Stimulated activated CD4-positive, alpha-beta T cell treated with anti-CD3 and anti-CD28 coated beads, Interleukin-4, amount 100 ng/mL, for 1 hour (primary cell): ENCODE measurements at regions not wholly inside any gene's neighbourhood (a gene's known extent, or its start where the extent isn't known, plus 50 kb on each side); places are given as distances from the start of the nearest gene placed in this dataset.

Experiments
- DNase-seq: peaks from one replicate; pipeline ENCODE4 v3.0.0-alpha.2; 2020

DNA sequence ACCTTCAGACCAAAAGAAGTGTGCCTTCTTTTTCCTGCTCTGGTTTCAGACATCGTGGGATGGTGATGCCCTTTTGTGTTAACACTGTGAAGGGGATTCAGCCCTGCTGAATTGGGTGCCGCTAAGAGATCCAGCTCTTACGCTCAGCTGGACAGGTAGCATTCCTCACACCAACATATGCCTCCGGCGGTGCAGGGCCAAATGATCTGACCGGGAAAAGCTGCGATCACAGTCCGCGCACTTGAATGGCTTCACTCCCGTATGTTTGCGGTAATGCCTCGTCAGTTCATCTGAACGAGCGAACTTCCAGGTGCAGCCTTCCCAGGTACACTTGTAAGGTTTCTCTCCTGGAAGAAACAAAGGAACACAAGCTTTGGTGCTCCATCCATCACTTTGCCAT lies 438.9 kb downstream of the KLF12 start:
- no peak for DNase-seq

DNA sequence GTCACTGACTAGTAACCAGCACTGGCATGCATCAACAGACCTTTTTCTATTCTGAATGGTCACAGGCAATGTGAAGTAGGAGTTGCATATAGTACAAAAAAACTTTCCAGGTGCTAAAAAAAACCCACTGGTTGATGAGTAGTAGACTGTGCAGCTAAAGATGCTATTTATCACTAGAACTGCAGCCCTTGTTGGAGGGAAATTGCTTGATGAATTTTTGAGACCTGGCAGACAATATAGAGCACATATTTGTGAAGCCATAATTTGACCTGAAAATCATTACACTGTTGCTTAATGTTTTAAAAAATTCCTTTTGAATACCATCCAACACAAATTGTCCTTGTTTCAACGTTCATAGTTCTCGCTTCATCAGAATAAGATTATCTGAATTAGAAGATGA lies 441.0 kb downstream of the KLF12 start:
- DNase-seq = no peak

DNA sequence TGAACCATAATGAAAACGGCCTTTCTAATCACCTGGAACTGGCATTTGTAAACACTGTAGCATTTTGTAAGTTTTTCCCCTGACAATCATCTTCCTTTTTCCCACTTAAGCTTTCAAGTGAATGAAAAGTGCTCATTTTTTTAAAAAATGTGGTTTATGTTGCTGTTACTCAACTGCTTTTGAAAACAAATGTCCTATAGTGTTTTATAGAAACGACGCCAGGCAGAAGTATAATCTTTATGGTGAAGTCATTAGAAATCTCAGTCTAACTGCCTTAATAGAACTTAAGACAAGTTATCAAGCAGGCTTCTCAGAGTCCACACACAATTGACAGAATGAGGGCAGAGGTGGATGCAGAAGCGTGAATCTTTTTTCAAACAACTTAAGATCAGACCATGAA lies 442.3 kb downstream of the KLF12 start:
- no peak for DNase-seq

DNA sequence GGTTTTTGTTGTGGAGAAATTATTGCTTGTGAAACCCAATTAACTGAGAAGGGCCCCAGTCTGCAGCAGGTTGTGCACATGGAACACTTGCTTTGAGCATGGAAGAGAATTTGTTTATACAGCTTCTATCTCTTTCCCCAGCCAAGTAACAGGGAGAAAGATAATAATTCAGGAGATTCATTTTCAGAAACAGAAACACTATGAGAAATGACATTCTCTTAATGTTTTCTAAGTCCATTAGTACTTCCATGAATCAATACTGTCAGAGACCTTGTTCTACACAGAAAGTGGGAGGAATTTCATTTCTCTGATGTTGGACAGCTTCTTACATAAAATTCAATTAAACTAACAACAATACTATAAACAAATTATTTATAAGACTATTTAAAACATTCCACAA lies 446.3 kb downstream of the KLF12 start:
- no peak for DNase-seq

DNA sequence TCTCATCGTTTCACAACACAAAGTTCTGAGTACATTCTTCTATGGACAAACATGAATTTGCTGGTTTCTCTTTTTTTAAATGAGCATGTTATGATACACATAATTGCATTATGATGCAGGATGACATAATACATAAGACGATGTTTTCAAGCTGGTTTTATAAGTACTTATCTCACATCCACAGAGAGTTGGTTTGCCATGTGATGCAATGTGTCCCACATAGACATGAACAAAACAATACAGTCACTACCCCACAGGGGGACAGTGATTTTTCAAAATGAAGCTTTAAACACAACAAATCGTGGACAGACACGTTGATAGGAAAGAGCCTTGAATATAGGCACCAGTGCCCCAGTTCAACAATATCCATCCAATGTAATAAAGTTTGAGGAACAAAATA lies 447.1 kb downstream of the KLF12 start:
- DNase-seq = no peak

DNA sequence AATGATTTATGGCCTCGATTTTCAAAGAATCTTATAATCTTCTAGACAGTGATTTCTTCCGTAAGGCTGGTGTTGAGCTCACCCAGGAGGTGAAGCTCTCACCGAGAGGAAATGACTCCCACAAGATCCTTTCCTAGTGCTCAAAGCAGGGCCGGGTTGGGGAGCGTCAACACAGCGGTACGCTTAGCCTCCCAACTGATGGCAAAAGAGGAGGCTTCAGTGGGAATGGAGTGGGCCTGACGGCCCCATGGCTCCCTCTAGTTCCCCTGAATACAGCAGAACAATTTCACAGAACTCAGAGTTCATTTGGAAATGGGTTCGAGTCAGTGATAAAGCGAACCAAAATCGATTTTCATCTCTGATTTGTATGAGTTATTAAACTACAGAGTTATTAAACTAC lies 449.5 kb downstream of the KLF12 start:
- DNase-seq = no peak

DNA sequence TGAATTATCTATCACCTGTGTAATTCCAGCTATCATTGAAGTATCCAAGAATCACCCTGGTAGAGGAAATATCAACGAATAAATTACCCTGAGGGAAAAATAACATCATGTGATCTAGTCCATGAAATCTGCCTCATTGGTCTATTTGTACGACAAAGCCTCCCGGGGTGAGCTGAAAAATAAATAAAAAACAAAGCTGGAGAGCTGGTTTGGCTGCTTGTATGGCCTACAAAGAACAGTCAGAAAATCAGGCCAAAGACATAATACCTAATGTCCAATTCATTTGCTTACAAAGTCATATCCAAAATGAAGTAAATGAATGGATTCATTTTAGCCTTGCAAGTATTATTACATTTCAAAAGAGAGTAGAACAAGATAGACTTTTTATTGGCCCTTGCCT lies 449.9 kb downstream of the KLF12 start:
- no peak for DNase-seq

DNA sequence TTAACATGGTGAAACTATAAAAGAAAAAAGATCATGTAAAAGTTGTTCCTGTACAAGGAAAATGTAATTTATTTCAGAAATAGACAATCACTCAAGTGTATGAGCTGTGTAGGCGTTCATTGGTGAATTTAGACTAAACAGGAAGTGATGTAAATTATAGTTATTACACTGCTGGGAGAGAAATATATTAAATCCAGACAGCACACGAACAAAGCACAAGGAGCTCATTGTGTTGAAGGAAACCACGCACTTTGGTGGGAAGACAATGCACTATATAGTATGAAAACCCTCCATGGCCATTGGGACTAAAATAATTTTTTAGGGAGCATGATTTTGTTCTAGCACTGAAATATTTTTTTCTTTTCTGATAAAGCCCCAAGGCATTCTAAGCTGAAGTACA lies 450.5 kb downstream of the KLF12 start:
- DNase-seq = no peak

DNA sequence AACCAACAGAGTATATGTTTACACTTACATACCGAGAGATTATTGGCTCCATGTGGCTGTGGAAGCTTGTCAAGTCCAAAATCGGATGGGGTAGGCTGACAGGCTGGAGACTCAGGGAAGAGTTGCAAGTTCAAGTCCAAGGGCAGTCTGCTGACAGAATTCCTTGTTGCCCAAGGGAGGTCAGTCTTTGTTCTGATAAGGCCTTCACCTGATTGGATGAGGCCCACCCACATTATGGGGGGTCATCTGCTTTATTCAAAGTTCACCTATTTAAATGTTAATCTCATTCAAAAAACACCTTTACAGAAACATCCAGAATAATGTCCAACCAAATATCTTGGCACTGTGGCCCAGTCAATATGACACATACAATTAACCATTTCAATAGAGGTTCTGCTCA lies 452.4 kb downstream of the KLF12 start:
- DNase-seq = no peak

DNA sequence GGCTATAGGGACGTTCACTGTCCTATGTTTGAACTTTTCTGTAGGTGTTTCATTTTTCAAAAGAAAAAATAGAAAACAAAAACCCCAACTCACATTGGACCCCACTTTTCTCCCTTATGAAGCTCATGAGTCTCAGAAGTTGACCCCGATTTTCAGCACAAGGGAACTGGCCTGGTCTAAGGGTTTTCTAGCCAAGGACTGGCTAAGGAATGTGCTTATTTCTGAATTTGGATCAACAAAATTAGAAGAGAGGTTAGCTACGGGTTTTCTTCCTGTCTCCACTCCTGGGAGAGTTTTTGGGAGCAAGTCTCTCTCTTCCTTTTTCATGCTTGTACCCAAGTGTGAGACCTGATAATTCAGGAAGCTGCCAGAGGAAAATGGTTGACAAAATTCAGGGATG lies 453.2 kb downstream of the KLF12 start:
- DNase-seq = no peak

DNA sequence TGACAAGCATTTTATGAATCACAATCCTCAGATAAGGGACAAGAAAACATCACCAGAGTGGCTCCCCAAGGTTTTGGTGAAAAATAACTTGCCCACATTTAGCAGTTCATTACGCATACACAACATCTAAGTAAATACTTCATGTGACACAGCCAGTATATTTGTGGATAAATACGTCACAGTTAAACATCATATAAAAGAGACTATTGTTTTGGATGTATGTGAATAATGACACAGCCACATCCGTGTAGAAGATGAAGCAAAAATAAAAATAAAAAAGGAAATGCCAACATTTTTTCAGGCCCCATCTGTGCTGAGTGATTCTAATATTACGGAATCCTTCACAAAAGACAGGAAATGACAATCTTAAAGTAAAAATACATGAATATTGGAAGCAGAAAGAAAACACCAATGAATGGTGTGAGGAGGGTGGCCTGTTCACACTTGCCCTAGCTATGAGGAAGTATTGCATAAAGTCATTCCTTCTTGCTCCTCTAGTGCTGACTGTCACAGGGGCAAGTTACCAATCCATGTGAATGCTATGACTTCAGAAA lies 457.1 kb downstream of the KLF12 start:
- DNase-seq = no peak

DNA sequence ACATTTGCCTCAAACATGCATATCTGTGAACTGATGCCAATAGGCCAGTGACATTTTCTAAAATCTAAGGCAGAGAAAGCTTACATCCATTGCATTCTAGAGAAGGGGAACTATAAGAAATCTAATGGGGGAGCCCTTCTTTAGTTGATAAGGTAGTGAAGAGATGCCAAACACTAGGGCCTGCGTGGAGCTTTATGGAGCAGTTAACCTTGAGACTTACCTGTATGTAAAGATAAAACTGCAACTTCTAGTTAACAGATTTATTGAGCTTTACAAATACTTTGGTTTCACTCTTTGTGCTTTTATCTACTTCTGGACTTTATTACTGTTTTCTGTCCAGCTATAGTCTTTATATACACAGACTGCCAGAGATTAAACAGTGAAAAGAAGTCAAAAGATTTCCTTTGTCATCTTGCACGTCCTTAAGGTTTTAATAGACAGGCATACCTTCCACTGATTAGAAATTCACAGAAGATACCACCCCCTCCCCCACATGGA lies 457.6 kb downstream of the KLF12 start:
- DNase-seq = no peak

DNA sequence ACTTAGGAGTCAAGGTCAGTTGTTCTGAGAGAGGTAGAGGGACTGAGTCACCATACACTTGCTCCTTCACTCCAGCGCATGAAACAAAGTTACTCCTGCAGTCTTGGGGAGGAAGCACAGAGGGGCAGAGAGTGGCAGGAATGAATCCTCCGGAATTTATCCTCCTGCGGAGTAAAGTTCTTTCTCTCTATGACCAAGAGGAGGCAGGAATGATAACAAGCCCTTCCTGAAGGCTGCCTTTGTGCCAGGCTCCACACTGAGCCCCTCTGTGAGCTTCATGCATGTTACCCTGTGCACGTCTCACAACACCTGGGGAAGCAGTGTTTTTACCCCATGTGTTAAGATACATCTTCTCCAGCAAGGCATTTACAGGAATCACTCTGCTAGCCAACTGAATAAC lies 458.4 kb downstream of the KLF12 start:
- no peak for DNase-seq

DNA sequence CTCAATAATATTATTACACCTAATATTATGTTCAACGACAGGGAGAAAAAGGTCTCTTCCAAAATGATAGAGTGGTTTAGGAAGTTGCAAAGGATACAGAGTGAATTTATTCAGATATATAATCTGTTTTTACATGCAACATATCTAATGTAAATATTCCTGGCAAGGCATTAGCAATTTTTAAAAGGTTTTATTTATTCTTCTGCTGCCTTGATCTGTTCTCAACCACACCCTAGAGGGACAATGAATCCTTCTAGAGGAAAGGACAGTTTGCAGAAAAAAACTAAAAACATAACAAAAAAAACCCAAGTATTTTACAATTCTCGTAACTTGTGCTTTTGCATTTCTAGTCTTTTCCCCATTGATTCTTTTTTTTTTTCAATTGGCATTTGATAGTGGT lies 459.6 kb downstream of the KLF12 start:
- DNase-seq = no peak

DNA sequence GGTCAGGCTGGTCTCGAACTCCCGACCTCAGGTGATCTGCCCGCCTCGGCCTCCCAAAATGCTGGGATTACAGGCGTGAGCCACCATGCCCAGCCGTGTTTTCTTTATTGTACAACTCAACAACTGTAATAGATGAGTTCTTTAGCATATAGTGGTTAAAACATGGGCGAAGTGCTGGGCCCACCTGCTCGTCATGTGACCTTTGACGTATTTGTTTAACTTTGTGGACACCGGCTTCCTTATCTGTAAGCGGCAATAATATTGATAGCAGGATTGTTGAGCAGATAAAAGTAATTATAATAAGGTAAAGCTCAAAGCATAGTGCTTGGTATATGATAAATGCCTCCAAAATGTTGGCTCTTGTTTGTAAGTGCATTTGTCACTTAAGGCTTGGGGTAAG lies 460.3 kb downstream of the KLF12 start:
- DNase-seq = no peak

DNA sequence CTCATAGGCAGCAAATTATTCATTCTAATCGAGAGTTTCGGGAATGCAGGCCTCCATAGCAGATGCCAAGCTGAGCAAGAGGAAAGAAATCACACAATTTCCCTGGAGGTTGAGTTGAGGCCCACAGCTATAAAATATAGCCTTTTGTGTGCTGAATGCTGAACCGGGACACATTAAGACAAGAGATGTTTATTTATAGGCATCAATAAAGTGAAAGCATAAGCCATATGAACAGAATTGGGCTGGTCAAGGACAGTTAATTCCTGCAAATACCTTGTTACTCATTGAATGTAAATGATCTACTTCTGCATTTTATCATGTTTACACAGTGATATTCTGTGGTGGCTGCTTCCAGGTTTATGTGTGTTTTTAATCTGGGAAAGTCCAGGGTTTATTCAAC lies 461.7 kb downstream of the KLF12 start:
- DNase-seq = no peak

DNA sequence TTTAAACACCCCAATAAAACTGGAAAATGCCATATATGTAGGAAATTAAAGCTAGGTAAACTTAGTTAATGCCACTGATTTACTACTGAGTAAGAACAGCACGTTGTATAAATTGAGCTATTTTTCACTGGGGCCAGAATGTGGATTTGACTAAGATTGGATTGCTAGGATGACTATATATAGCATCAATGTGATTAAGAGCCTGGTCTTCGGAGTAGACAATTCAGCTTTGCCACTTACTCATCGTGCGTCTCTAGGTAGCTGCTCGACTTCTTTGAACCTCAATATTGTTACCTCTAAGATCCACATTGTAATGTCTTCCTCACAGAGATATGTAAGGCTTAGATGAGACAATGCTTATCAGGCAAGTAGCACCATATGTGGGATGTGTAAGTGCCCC lies 462.5 kb downstream of the KLF12 start:
- no peak for DNase-seq

DNA sequence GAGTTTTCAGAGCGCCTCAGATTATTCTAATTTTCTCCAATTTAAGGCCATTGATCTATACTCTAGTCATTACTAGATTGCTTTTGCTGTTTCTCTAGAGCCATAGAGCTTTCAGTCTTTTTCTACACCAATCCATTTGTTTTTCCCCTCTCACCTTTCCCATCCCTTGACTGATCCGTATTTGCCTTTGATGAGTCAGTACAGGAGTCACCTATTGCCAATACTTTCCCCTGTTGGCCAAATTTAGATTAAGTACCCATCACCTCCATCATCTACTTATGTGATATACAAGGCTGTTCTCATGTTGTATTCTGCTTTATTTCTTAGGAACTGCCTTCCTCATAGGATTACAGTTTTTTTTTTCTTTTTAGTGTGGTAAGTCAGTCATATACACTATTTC lies 463.2 kb downstream of the KLF12 start:
- no peak for DNase-seq

DNA sequence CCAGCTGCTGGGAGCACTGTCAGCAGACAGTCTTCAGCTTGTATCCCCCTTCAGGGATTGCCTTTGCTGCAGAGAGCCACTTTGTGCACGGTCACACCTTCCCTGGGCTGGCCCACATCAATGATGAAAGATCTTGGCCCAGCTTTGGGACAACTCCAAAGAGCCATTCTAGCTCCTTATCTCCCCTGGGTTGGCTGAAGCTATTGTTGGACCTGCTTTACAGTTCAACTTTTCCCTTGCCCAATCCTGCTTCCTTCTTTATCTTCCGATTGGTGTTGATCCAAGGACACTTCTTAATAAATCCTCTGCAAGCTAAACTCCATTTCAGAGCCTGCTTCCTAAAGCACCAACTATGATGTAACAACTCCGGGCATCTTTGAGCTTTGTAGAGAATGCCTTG lies 466.4 kb downstream of the KLF12 start:
- DNase-seq = no peak

DNA sequence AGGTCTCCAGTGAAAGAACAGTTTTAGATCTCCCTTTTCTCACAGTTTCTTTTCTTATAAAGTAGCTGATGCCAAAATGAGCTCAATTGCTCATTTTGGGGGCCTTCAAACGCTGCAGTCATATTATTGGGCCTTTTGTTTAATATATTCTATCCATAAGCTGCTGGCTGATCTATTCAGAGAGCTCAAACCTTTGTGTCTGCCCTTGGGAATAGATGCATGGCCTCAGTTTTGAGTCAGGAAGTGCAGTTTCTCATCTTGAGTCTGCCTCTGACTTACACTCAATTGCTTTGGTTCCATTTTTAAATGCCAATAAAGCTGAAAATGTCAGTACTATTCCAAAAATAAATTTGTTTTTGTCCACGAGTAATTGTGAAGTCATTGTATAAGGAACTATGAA lies 468.9 kb downstream of the KLF12 start:
- no peak for DNase-seq

DNA sequence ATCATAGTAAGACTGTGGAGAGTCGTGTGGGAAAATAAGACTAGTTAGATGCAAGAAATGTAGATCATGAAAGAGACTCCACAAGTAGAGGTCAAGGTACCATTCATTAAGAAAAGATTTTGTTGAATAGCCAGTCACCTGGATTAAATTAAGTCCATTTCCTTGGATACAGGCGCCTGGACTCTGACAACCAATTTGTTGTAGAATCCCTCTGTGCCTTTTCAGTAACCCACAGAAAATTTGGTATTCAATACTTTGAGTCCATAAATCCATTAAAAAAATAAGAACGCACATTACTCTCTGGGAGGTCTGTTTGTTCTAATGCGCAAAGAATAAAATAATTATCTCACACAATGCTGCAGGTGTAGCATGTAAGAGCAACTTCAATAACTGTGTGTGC lies 469.4 kb downstream of the KLF12 start:
- DNase-seq = no peak

DNA sequence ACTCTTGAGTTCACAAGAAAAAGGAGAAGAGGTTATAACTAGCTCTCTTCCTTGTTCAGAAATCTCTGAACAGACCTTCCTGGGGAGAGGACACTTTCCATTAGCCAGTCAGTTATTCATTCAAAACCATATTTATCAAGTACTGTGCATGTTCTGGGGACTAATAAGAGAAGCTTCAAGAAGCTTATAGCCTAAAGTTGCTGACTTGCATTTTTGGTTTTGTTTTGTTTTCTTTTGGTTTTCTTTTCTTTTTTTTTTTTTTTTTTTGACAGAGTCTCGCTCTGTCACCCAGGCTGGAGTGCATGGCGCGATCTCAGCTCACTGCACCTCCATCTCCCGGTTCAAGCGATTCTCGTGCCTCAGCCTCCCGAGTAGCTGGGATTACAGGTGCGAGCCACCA lies 471.4 kb downstream of the KLF12 start:
- no peak for DNase-seq

DNA sequence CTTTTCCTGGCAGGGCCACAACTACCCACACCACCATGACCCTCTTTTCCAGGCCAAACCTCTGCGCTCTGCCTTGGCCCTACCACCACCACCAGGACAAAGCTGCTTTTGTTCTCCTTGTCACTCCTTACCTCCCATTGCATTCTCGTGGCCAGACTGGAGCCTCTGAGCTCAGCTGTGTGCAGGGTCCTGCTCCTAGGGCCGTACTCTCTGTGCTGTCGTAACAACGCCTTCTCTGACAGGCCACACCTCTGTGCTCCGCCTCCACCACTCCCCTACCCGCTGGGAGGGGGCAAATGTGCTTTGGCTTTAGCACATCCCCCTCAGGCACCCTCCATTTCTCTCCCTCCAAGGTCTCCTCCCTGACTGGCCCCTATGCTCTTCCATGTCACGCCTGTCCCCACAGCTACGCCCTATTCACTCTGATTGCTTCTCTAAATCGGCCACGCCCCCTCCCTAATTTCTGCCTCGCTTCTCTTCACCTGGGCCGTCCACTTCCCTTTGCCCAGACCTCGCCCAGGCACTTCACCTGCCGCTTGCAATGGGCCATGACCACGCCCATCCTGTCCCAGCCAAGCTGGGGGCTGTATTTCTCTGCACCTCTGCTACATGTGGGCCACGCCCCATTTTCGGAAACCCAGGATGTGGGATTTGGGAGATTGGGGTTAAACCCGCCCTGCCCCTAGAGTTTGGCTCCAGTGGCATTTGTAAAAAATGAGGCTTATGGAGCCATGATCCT lies 472.3 kb downstream of the KLF12 start:
- DNase-seq = no peak

DNA sequence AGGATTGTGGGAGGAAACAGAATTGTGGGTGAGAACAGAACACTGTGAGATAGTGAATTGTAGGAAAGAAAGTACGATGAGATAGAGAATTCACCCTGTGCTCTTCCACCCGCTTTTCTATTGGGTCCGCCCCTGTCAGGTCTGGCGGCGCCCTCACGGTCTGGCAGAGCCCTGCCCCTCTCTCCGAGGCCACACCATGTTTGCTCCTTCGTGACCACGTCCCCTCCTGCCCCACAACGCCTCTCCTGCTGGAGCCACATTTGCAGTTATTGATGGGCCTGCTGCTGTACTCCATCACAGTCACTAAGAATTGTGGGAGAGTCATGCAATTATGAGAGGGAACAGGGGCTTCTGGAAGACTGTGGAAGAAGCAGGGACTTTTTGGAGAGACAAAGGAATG lies 473.1 kb downstream of the KLF12 start:
- no peak for DNase-seq

DNA sequence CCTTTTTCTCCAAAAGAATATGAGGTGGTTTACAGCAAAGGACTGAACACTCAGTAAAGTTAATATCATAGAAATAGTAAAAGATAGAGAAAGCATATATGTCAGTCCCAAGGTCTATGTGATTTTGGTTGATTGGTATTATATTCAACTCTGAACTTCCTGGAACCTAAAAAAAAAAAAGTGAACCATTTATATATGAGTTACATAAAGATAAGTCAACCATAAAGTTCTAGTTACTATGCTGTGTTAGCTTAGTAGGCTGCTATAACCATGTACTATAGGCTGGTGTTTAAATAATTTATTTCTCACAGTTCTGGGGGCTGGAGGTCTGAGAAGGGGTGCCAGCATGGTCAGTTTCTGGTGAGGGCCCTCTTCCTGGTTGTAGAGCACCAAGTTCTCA lies 475.6 kb downstream of the KLF12 start:
- DNase-seq = no peak
